ENCODE measurements at regions not wholly inside any gene's neighbourhood (a gene's known extent, or its start where the extent isn't known, plus 50 kb on each side); places are given as distances from the start of the nearest gene placed in this dataset.
"Not testable (repeated sequence)": the region's sequence is repeated elsewhere in the genome, so short reads cannot be mapped to it uniquely, and the experiment has no call there.

GRCh38 chr7:113267885-113268284 lies 149.5 kb upstream of the SMIM30 start:
- H3K27me3 ChIP-seq (ENCODE audit: insufficient read depth, low read length, poor library complexity, severe bottlenecking) = no peaks in the 10 kb centered on the region
- no peak overlapping the region for H2AFZ ChIP-seq (ENCODE audit: low read length)
- no peak overlapping the region for H3K4me3 ChIP-seq (ENCODE audit: low read length, poor library complexity, severe bottlenecking)
- no peaks in the 10 kb centered on the region for H3K79me2 ChIP-seq (ENCODE audit: insufficient read depth, low read length)
- H3F3A ChIP-seq (ENCODE audit: low read depth) = no peaks in the 10 kb centered on the region
- no peaks in the 10 kb centered on the region for H3K9me3 ChIP-seq (ENCODE audit: insufficient read depth, low read depth, low read length)
- no peaks in the 10 kb centered on the region for H3K4me1 ChIP-seq (ENCODE audit: insufficient read depth, low read length, poor library complexity, severe bottlenecking)
- TF ChIP-seq, protein P1, sequence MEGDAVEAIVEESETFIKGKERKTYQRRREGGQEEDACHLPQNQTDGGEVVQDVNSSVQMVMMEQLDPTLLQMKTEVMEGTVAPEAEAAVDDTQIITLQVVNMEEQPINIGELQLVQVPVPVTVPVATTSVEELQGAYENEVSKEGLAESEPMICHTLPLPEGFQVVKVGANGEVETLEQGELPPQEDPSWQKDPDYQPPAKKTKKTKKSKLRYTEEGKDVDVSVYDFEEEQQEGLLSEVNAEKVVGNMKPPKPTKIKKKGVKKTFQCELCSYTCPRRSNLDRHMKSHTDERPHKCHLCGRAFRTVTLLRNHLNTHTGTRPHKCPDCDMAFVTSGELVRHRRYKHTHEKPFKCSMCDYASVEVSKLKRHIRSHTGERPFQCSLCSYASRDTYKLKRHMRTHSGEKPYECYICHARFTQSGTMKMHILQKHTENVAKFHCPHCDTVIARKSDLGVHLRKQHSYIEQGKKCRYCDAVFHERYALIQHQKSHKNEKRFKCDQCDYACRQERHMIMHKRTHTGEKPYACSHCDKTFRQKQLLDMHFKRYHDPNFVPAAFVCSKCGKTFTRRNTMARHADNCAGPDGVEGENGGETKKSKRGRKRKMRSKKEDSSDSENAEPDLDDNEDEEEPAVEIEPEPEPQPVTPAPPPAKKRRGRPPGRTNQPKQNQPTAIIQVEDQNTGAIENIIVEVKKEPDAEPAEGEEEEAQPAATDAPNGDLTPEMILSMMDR (conservative IDR thresholded peaks at IDR 0.05; ENCODE audit: low read length) = no peak
- TF ChIP-seq EZH2phosphoT487 (IDR thresholded peaks at IDR 0.05; ENCODE audit: borderline replicate concordance) = no peak
- H3K36me3 ChIP-seq (ENCODE audit: insufficient read depth, low read length) = no peaks in the 10 kb centered on the region
- H3K9me2 ChIP-seq (replicated peaks; ENCODE audit: low read depth, low read length) = no peaks in the 10 kb centered on the region
- no peak overlapping the region for H3K9ac ChIP-seq (ENCODE audit: low read depth, low read length, poor library complexity, severe bottlenecking)
- no peak overlapping the region for H3K4me2 ChIP-seq (ENCODE audit: low read depth, low read length, poor library complexity, severe bottlenecking)
- H4K20me1 ChIP-seq (ENCODE audit: insufficient read depth, low read length, poor library complexity, severe bottlenecking) = no peaks in the 10 kb centered on the region

- Histone ChIP-seq H3K4me1 (ENCODE audit: insufficient read depth, low read length, poor library complexity, severe bottlenecking) (no peaks in the 10 kb centered on the region), H3K9me2 (replicated peaks; ENCODE audit: low read depth, low read length) (no peaks in the 10 kb centered on the region), H3K9me3 (ENCODE audit: insufficient read depth, low read depth, low read length) (no peaks in the 10 kb centered on the region), H4K20me1 (ENCODE audit: insufficient read depth, low read length, poor library complexity, severe bottlenecking) (no peaks in the 10 kb centered on the region), H3K36me3 (ENCODE audit: insufficient read depth, low read length) (no peaks in the 10 kb centered on the region), H3F3A (ENCODE audit: low read depth) (no peaks in the 10 kb centered on the region), H3K4me2 (ENCODE audit: low read depth, low read length, poor library complexity, severe bottlenecking) (no peak overlapping the region), H3K79me2 (ENCODE audit: insufficient read depth, low read length) (no peaks in the 10 kb centered on the region), H3K4me3 (ENCODE audit: low read length, poor library complexity, severe bottlenecking) (no peak overlapping the region), H3K27me3 (ENCODE audit: insufficient read depth, low read length, poor library complexity, severe bottlenecking) (no peaks in the 10 kb centered on the region), H3K9ac (ENCODE audit: low read depth, low read length, poor library complexity, severe bottlenecking) (no peak overlapping the region), H2AFZ (ENCODE audit: low read length) (no peak overlapping the region)
- TF ChIP-seq, protein P1 (conservative IDR thresholded peaks at IDR 0.05; ENCODE audit: low read length) = no peak
- no peak for TF ChIP-seq EZH2phosphoT487 (IDR thresholded peaks at IDR 0.05; ENCODE audit: borderline replicate concordance)
Measured at GRCh38 chr7:113267271-113267670, 148.9 kb upstream of the SMIM30 start.

DNA sequence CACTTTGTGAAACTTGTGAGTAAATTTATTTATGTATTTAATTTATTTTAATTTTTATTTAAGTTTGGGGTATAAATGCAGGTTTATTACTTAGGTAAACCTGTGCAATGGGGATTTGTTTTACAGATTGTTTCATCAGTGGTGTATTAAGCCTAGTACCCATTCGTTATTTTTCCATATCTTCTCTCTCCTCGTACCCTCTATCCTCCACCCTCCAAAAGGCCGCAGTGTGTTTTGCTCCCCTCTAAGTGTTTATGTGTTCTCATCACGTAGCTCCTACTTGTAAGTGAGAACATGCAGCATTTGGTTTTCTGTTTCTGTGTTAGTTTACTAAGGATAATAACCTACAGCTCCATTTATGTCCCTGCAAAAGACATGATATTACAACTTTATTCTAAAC lies 145.4 kb upstream of the SMIM30 start:
- Histone ChIP-seq H2AFZ (ENCODE audit: low read length) (no peak overlapping the region), H4K20me1 (ENCODE audit: insufficient read depth, low read length, poor library complexity, severe bottlenecking) (no peaks in the 10 kb centered on the region), H3K4me1 (ENCODE audit: insufficient read depth, low read length, poor library complexity, severe bottlenecking) (no peaks in the 10 kb centered on the region), H3K79me2 (ENCODE audit: insufficient read depth, low read length) (no peaks in the 10 kb centered on the region), H3K36me3 (ENCODE audit: insufficient read depth, low read length) (no peaks in the 10 kb centered on the region), H3K9ac (ENCODE audit: low read depth, low read length, poor library complexity, severe bottlenecking) (no peak overlapping the region), H3K4me2 (ENCODE audit: low read depth, low read length, poor library complexity, severe bottlenecking) (no peak overlapping the region), H3K9me3 (ENCODE audit: insufficient read depth, low read depth, low read length) (no peaks in the 10 kb centered on the region), H3F3A (ENCODE audit: low read depth) (no peaks in the 10 kb centered on the region), H3K9me2 (replicated peaks; ENCODE audit: low read depth, low read length) (no peaks in the 10 kb centered on the region), H3K4me3 (ENCODE audit: low read length, poor library complexity, severe bottlenecking) (no peak overlapping the region), H3K27me3 (ENCODE audit: insufficient read depth, low read length, poor library complexity, severe bottlenecking) (no peaks in the 10 kb centered on the region)
- no peak for TF ChIP-seq EZH2phosphoT487 (IDR thresholded peaks at IDR 0.05; ENCODE audit: borderline replicate concordance)
- TF ChIP-seq, protein P1 (conservative IDR thresholded peaks at IDR 0.05; ENCODE audit: low read length) = no peak

DNA sequence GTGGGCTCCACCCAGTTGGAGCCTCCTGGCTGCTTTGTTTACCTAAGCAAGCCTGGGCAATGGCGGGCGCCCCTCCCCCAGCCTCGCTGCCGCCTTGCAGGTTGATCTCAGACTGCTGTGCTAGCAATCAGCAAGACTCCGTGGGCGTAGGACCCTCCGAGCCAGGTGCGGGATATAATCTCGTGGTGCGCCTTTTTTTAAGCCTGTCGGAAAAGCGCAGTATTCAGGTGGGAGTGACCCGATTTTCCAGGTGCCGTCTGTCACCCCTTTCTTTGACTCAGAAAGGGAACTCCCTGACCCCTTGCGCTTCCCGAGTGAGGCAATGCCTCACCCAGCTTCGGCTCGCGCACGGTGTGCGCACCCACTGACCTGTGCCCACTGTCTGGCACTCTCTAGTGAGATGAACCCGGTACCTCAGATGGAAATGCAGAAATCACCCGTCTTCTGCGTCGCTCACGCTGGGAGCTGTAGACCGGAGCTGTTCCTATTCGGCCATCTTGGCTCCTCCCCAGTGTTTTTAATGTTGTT lies 144.9 kb upstream of the SMIM30 start:
- H2AFZ ChIP-seq (ENCODE audit: low read length); H3K9me3 ChIP-seq (ENCODE audit: insufficient read depth, low read depth, low read length); H3K27me3 ChIP-seq (ENCODE audit: insufficient read depth, low read length, poor library complexity, severe bottlenecking); H3F3A ChIP-seq (ENCODE audit: low read depth); H3K4me3 ChIP-seq (ENCODE audit: low read length, poor library complexity, severe bottlenecking); H3K9me2 ChIP-seq (replicated peaks; ENCODE audit: low read depth, low read length); H4K20me1 ChIP-seq (ENCODE audit: insufficient read depth, low read length, poor library complexity, severe bottlenecking); H3K9ac ChIP-seq (ENCODE audit: low read depth, low read length, poor library complexity, severe bottlenecking); H3K4me1 ChIP-seq (ENCODE audit: insufficient read depth, low read length, poor library complexity, severe bottlenecking); H3K4me2 ChIP-seq (ENCODE audit: low read depth, low read length, poor library complexity, severe bottlenecking); H3K79me2 ChIP-seq (ENCODE audit: insufficient read depth, low read length); H3K36me3 ChIP-seq (ENCODE audit: insufficient read depth, low read length): not testable (repeated sequence)
